CD4-positive, alpha-beta memory T cell (primary cell): ENCODE measurements at regions not wholly inside any gene's neighbourhood (a gene's known extent, or its start where the extent isn't known, plus 50 kb on each side); places are given as distances from the start of the nearest gene placed in this dataset.

ENCODE experiments used
- CTCF ChIA-PET: fragments of 350-600 bp; sonication (Branson Sonifier 250); formaldehyde crosslinking; loops from one replicate; lab custom pipeline; 2021; ENCODE audit warnings: inconsistent platforms; ENCODE audit not compliant: partially characterized antibody; lab: Charles Lee
- POLR2A ChIA-PET: fragments of 350-600 bp; sonication (Branson Sonifier 250); formaldehyde crosslinking; loops from one replicate; lab custom pipeline; 2021; ENCODE audit not compliant: partially characterized antibody; lab: Charles Lee
- DNase-seq, 5 donors: peaks; one replicate each; pipeline versions ENCODE4 v3.0.0 to v3.0.0-alpha.2; 2020 to 2022; ENCODE audit warnings: mixed read lengths in 1 of 5
- H3K27ac ChIP-seq: one replicate; pipeline ENCODE4 v1.7.0; 2013; ENCODE audit warnings: low read depth, low read length
- H3K27me3 ChIP-seq: 2 replicates; pipeline ENCODE4 v1.7.0; 2013; ENCODE audit warnings: mild to moderate bottlenecking, low read length, moderate library complexity; ENCODE audit not compliant: insufficient read depth
- H3K36me3 ChIP-seq: 2 replicates; pipeline ENCODE4 v1.7.0; 2013; ENCODE audit warnings: mild to moderate bottlenecking, low read length, moderate library complexity; ENCODE audit not compliant: insufficient read depth
- H3K4me1 ChIP-seq: 2 replicates; pipeline ENCODE4 v1.7.0; 2013; ENCODE audit warnings: mild to moderate bottlenecking, low read length, moderate library complexity; ENCODE audit not compliant: insufficient read depth
- H3K4me3 ChIP-seq, 2 donors: one replicate each; pipeline ENCODE4 v1.7.0; 2013; ENCODE audit warnings: low read length in 2 of 2, mild to moderate bottlenecking in 1 of 2
- H3K9me3 ChIP-seq, 2 donors: one replicate each; pipeline ENCODE4 v1.7.0; 2013; ENCODE audit warnings: low read length in 2 of 2, control low read depth in 1 of 2; ENCODE audit not compliant: control insufficient read depth in 1 of 2
- H3K27ac Mint-ChIP-seq, 7 donors: one replicate each; pipeline ENCODE4 v1.8.0; 2020 to 2021; ENCODE audit warnings: mixed read lengths in 7 of 7, mild to moderate bottlenecking in 6 of 7, inconsistent platforms in 3 of 7, moderate library complexity in 3 of 7
- H3K27me3 Mint-ChIP-seq, 2 donors: one replicate each; pipeline ENCODE4 v1.8.0; 2020 to 2021; ENCODE audit warnings: mixed read lengths in 2 of 2
- H3K36me3 Mint-ChIP-seq, 2 donors: one replicate each; pipeline ENCODE4 v1.8.0; 2020 to 2021; ENCODE audit warnings: mixed read lengths in 2 of 2, inconsistent platforms in 1 of 2, mild to moderate bottlenecking in 1 of 2
- H3K4me1 Mint-ChIP-seq, 4 donors: one replicate each; pipeline ENCODE4 v1.8.0; 2020 to 2021; ENCODE audit warnings: mixed read lengths in 4 of 4, mild to moderate bottlenecking in 1 of 4
- H3K4me3 Mint-ChIP-seq, 8 donors: one replicate each; pipeline ENCODE4 v1.8.0; 2020 to 2021; ENCODE audit warnings: mixed read lengths in 8 of 8, mild to moderate bottlenecking in 7 of 8, moderate library complexity in 6 of 8, inconsistent platforms in 3 of 8
- H3K9me3 Mint-ChIP-seq, 8 donors: one replicate each; pipeline ENCODE4 v1.8.0; 2020 to 2021; ENCODE audit warnings: mixed read lengths in 8 of 8, mild to moderate bottlenecking in 5 of 8, inconsistent platforms in 3 of 8, moderate library complexity in 1 of 8
- intact Hi-C: fragments of 100-400 bp; cut with micrococcal nuclease; formaldehyde crosslinking; loops from one replicate; pipeline ENCODE4 v1.15.1; 2023

GRCh38 chr13:74570046-74570445 lies 435.8 kb upstream of the KLF12 start:
- Histone ChIP-seq H3K27me3 (peaks cover 9% of the 10 kb centered on the region), H3K9me3 (no peaks in the 10 kb centered on the region), H3K36me3 (no peaks in the 10 kb centered on the region), H3K27ac (no peak overlapping the region), H3K4me3 (no peak overlapping the region), H3K4me1 (peaks cover 1% of the 10 kb centered on the region)
- Mint-ChIP-seq H3K36me3 (no peaks in the 10 kb centered on the region), H3K4me3 (no peak overlapping the region), H3K9me3 (no peaks in the 10 kb centered on the region), H3K27me3 (peaks cover 15 to 20% of the 10 kb centered on the region in 2 donors), H3K27ac (no peak overlapping the region), H3K4me1 (peaks cover 3% of the 10 kb centered on the region in 4 donors)
- ChIA-PET POLR2A (no interaction called here), CTCF (no interaction called here)
- intact Hi-C loops = no loop called here
- no peak for DNase-seq

GRCh38 chr13:74569251-74569650 lies 435.0 kb upstream of the KLF12 start:
- ChIA-PET CTCF (no interaction called here), POLR2A (no interaction called here)
- no peak for DNase-seq
- H3K4me1 Mint-ChIP-seq = no peaks in the 10 kb centered on the region
- H3K27ac Mint-ChIP-seq = no peak overlapping the region
- H3K36me3 Mint-ChIP-seq = no peaks in the 10 kb centered on the region
- H3K27ac ChIP-seq = no peak overlapping the region
- H3K9me3 Mint-ChIP-seq = peaks cover 0 to 2% (median 0%) of the 10 kb centered on the region in 8 donors
- H3K4me1 ChIP-seq = no peaks in the 10 kb centered on the region
- no peak overlapping the region for H3K4me3 ChIP-seq
- H3K9me3 ChIP-seq = no peaks in the 10 kb centered on the region
- intact Hi-C loops = no loop called here
- H3K36me3 ChIP-seq = no peaks in the 10 kb centered on the region
- H3K27me3 ChIP-seq = peaks cover under 1% of the 10 kb centered on the region
- peaks cover 9 to 13% of the 10 kb centered on the region in 2 donors for H3K27me3 Mint-ChIP-seq
- H3K4me3 Mint-ChIP-seq = no peak overlapping the region

GRCh38 chr13:74567485-74567884 lies 433.3 kb upstream of the KLF12 start:
- Histone ChIP-seq H3K4me3 (no peak overlapping the region), H3K27me3 (no peaks in the 10 kb centered on the region), H3K27ac (no peak overlapping the region), H3K9me3 (no peaks in the 10 kb centered on the region), H3K36me3 (no peaks in the 10 kb centered on the region), H3K4me1 (no peaks in the 10 kb centered on the region)
- H3K36me3 Mint-ChIP-seq = no peaks in the 10 kb centered on the region
- H3K4me3 Mint-ChIP-seq = no peak overlapping the region
- ChIA-PET CTCF (no interaction called here), POLR2A (no interaction called here)
- DNase-seq = no peak
- intact Hi-C loops = no loop called here
- H3K27me3 Mint-ChIP-seq = peaks cover 6 to 8% of the 10 kb centered on the region in 2 donors
- no peaks in the 10 kb centered on the region for H3K4me1 Mint-ChIP-seq
- no peak overlapping the region for H3K27ac Mint-ChIP-seq
- H3K9me3 Mint-ChIP-seq = peaks cover 0 to 2% (median 0%) of the 10 kb centered on the region in 8 donors

GRCh38 chr13:74562381-74562780 lies 428.2 kb upstream of the KLF12 start:
- CTCF ChIA-PET = no interaction called here
- H3K4me3 Mint-ChIP-seq = no peak overlapping the region
- POLR2A ChIA-PET = no interaction called here
- DNase-seq = no peak
- H3K27ac ChIP-seq = no peak overlapping the region
- no peaks in the 10 kb centered on the region for H3K36me3 Mint-ChIP-seq
- no peaks in the 10 kb centered on the region for H3K9me3 ChIP-seq
- no peaks in the 10 kb centered on the region for H3K4me1 Mint-ChIP-seq
- H3K4me1 ChIP-seq = no peaks in the 10 kb centered on the region
- H3K9me3 Mint-ChIP-seq = peaks cover 0 to 4% (median 0%) of the 10 kb centered on the region in 8 donors
- no peaks in the 10 kb centered on the region for H3K27me3 ChIP-seq
- peaks cover 0 to 5% of the 10 kb centered on the region in 2 donors for H3K27me3 Mint-ChIP-seq
- no peak overlapping the region for H3K4me3 ChIP-seq
- intact Hi-C loops = no loop called here
- no peaks in the 10 kb centered on the region for H3K36me3 ChIP-seq
- no peak overlapping the region for H3K27ac Mint-ChIP-seq

- H3K4me3 Mint-ChIP-seq = no peak overlapping the region
- H3K27ac Mint-ChIP-seq = no peak overlapping the region
- Histone ChIP-seq H3K4me3 (no peak overlapping the region), H3K9me3 (no peaks in the 10 kb centered on the region), H3K27ac (no peak overlapping the region), H3K36me3 (no peaks in the 10 kb centered on the region), H3K27me3 (no peaks in the 10 kb centered on the region), H3K4me1 (no peaks in the 10 kb centered on the region)
- H3K36me3 Mint-ChIP-seq = no peaks in the 10 kb centered on the region
- POLR2A ChIA-PET = no interaction called here
- H3K9me3 Mint-ChIP-seq = peaks cover 0 to 4% (median 0%) of the 10 kb centered on the region in 8 donors
- peaks cover 0 to 5% of the 10 kb centered on the region in 2 donors for H3K27me3 Mint-ChIP-seq
- no peaks in the 10 kb centered on the region for H3K4me1 Mint-ChIP-seq
- DNase-seq = no peak
- intact Hi-C loops = no loop called here
- CTCF ChIA-PET = no interaction called here
Observed at GRCh38 chr13:74561155-74561554, 427.0 kb upstream of the KLF12 start.

GRCh38 chr13:74560325-74560724 lies 426.1 kb upstream of the KLF12 start:
- no peaks in the 10 kb centered on the region for H3K36me3 Mint-ChIP-seq
- H3K27ac Mint-ChIP-seq = no peak overlapping the region
- CTCF ChIA-PET = no interaction called here
- H3K4me3 Mint-ChIP-seq = no peak overlapping the region
- peaks cover 0 to 4% (median 0%) of the 10 kb centered on the region in 8 donors for H3K9me3 Mint-ChIP-seq
- Histone ChIP-seq H3K4me1 (no peaks in the 10 kb centered on the region), H3K27me3 (no peaks in the 10 kb centered on the region), H3K9me3 (no peaks in the 10 kb centered on the region), H3K36me3 (no peaks in the 10 kb centered on the region), H3K4me3 (no peak overlapping the region), H3K27ac (no peak overlapping the region)
- POLR2A ChIA-PET = no interaction called here
- DNase-seq = no peak
- H3K4me1 Mint-ChIP-seq = no peaks in the 10 kb centered on the region
- H3K27me3 Mint-ChIP-seq = peaks cover 0 to 3% of the 10 kb centered on the region in 2 donors
- intact Hi-C loops = no loop called here

GRCh38 chr13:74557870-74558269 lies 423.7 kb upstream of the KLF12 start:
- Histone ChIP-seq H3K4me1 (no peaks in the 10 kb centered on the region), H3K27me3 (no peaks in the 10 kb centered on the region), H3K27ac (no peak overlapping the region), H3K9me3 (no peaks in the 10 kb centered on the region), H3K36me3 (no peaks in the 10 kb centered on the region), H3K4me3 (no peak overlapping the region)
- POLR2A ChIA-PET = no interaction called here
- no peak for DNase-seq
- Mint-ChIP-seq H3K4me1 (no peaks in the 10 kb centered on the region), H3K27me3 (peaks cover 0 to 3% of the 10 kb centered on the region in 2 donors), H3K36me3 (no peaks in the 10 kb centered on the region), H3K27ac (no peak overlapping the region), H3K9me3 (peaks cover 0 to 2% (median 0%) of the 10 kb centered on the region in 8 donors), H3K4me3 (no peak overlapping the region)
- intact Hi-C loops = no loop called here
- CTCF ChIA-PET = no interaction called here
